ENCODE measurements at regions not wholly inside any gene's neighbourhood (a gene's known extent, or its start where the extent isn't known, plus 50 kb on each side); places are given as distances from the start of the nearest gene placed in this dataset.
A peak's percentile ranks its signal among the peaks of the same experiment; 100 is the strongest.

DNA sequence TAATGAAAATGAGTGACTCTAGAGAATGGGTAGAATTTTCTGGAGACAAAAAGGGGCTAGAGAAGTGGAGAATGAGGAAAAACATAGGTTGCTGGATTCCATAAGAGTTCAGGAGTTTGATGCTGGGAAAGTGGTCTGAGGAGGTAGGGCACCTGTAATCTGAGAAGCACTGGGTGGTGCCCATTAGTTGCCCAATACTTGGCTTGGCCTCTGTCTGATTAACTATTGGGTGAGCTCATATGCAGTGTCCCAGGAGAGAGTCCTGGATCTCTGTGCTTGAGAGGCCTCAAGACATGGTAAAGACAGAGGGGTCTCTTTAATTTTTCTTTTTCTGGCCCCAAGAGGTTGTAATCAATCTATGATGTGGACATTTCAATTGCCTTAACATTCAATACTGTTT lies 390.1 kb downstream of the TDRD3 start:
- no peaks in the 10 kb centered on the region for H3K4me1 ChIP-seq (ENCODE audit: low read depth)
- no peaks in the 10 kb centered on the region for H3K27me3 ChIP-seq
- H3K4me3 ChIP-seq, result no peak overlapping the region
- no peak overlapping the region for H3K27ac ChIP-seq
- H3K36me3 ChIP-seq, result no peaks in the 10 kb centered on the region
- TF ChIP-seq, protein P1, sequence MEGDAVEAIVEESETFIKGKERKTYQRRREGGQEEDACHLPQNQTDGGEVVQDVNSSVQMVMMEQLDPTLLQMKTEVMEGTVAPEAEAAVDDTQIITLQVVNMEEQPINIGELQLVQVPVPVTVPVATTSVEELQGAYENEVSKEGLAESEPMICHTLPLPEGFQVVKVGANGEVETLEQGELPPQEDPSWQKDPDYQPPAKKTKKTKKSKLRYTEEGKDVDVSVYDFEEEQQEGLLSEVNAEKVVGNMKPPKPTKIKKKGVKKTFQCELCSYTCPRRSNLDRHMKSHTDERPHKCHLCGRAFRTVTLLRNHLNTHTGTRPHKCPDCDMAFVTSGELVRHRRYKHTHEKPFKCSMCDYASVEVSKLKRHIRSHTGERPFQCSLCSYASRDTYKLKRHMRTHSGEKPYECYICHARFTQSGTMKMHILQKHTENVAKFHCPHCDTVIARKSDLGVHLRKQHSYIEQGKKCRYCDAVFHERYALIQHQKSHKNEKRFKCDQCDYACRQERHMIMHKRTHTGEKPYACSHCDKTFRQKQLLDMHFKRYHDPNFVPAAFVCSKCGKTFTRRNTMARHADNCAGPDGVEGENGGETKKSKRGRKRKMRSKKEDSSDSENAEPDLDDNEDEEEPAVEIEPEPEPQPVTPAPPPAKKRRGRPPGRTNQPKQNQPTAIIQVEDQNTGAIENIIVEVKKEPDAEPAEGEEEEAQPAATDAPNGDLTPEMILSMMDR (IDR thresholded peaks at IDR 0.05; ENCODE audit: low read depth, low read length), result no peak
- H3K9me3 ChIP-seq (ENCODE audit: low read depth), result no peaks in the 10 kb centered on the region
- DNase-seq (ENCODE audit: low read depth in 1 of 2, low spot score in 1 of 2), result no peak

DNA sequence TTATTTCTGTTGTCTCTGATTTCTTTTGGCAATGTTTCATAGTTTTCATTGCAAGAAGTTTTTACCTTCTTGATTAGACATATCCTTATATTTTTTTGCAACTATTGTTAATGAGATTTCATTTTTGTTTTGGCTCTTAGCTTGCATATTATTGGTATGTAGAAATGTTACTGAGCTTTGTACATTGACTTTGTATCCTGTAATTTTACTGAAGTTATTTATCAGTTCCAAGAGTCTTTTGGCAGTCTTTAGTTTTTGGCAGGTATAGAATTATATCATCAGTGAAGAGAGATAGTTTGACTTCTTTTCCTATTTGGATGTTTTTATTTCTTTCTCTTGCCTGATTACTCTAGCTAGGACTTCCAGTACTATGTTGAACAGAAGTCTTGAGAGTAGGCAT lies 375.7 kb downstream of the TDRD3 start:
- Histone ChIP-seq H3K4me1 (ENCODE audit: low read depth) (no peaks in the 10 kb centered on the region), H3K4me3 (no peak overlapping the region), H3K9me3 (ENCODE audit: low read depth) (no peaks in the 10 kb centered on the region), H3K36me3 (no peaks in the 10 kb centered on the region), H3K27ac (no peak overlapping the region), H3K27me3 (no peaks in the 10 kb centered on the region)
- TF ChIP-seq, protein P1 (IDR thresholded peaks at IDR 0.05; ENCODE audit: low read depth, low read length), result no peak
- DNase-seq (ENCODE audit: low read depth in 1 of 2, low spot score in 1 of 2), result no peak

DNA sequence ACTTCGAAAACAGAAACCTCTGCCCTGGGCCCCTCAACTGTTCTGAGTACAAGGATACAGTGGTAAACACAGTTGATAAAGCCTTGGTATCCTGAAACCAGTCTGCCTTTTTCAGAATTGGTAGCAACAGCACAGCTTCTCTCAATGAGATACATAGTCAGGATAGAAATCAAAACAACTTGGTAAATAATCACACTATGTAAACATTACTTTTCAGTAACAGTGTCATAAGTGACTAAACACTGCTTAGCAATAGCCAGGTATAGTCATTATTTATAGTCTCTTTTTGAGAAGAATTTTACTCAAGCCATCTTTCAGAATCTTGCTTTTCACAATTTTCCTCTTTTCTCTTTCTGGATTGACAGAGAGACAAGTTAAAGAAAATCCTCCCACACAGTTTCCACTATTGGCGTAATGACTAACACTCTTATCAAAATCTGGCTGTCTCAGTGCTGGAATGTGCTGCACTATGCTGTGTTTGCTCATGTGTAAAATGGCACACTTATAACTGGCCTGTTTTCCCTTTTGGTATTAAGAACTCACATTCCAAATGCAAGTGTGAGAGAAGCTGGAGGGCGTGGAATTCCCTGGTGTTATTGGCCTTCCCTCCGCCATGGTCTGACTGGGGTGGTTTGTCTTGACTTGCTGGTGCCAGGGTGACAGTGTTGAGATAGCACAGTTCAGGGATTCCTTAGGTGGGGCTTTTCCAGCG lies 368.8 kb downstream of the TDRD3 start:
- Histone ChIP-seq H3K27me3 (no peaks in the 10 kb centered on the region), H3K4me3 (no peak overlapping the region), H3K9me3 (ENCODE audit: low read depth) (no peaks in the 10 kb centered on the region), H3K4me1 (ENCODE audit: low read depth) (peaks cover 15% of the 10 kb centered on the region), H3K27ac (peak overlapping the region; percentile 90), H3K36me3 (no peaks in the 10 kb centered on the region)
- peak; percentile 53 to 70 for DNase-seq (ENCODE audit: low read depth in 1 of 2, low spot score in 1 of 2)
- TF ChIP-seq, protein P1 (IDR thresholded peaks at IDR 0.05; ENCODE audit: low read depth, low read length), result no peak

DNA sequence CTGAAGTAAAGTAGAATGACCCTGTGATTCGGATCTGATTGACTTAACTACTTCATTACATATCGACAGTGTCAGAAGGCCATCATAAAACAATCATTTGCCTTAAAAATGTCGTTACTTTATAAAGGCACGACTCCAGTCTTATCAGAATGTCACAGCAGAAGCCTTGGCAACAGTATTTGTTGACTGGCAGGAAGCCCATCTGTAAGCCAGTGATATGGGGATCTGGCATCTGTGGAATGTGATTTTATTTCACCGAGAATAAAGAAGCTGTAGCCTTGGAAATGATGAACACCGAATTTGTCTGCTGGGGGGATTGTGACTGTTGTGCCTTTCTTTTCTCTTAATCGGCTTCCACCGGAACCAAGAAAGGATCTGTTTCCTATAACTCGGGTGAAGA lies 362.5 kb downstream of the TDRD3 start:
- DNase-seq (ENCODE audit: low read depth in 1 of 2, low spot score in 1 of 2), result peak; percentile 14 to 19
- H3K4me3 ChIP-seq, result no peak overlapping the region
- no peaks in the 10 kb centered on the region for H3K9me3 ChIP-seq (ENCODE audit: low read depth)
- H3K27me3 ChIP-seq, result no peaks in the 10 kb centered on the region
- no peaks in the 10 kb centered on the region for H3K36me3 ChIP-seq
- H3K4me1 ChIP-seq (ENCODE audit: low read depth), result peaks cover 11% of the 10 kb centered on the region
- TF ChIP-seq, protein P1 (IDR thresholded peaks at IDR 0.05; ENCODE audit: low read depth, low read length), result no peak
- no peak overlapping the region for H3K27ac ChIP-seq

DNA sequence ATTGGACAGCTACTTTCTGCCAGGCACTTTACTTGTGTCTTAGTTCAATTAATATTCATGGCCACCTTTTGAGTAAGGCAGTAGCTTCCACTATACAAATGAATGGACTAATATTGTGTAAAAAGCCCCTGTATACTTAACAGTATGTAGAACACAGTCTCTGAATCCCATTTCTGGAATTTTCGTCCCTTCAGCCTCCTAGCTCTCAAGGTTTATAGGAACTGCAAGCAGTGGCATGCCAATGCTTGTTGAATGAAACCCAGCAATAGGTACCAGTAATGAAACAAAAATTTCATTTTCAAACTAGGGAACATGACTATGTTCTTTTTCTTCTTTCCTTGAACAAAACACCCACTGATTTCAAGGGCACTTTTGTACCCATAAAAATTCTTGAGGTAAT lies 361.6 kb downstream of the TDRD3 start:
- H3K27ac ChIP-seq, result no peak overlapping the region
- no peaks in the 10 kb centered on the region for H3K36me3 ChIP-seq
- DNase-seq (ENCODE audit: low read depth in 1 of 2, low spot score in 1 of 2), result no peak
- H3K4me3 ChIP-seq, result no peak overlapping the region
- peaks cover 11% of the 10 kb centered on the region for H3K4me1 ChIP-seq (ENCODE audit: low read depth)
- no peaks in the 10 kb centered on the region for H3K9me3 ChIP-seq (ENCODE audit: low read depth)
- H3K27me3 ChIP-seq, result no peaks in the 10 kb centered on the region
- TF ChIP-seq, protein P1 (IDR thresholded peaks at IDR 0.05; ENCODE audit: low read depth, low read length), result no peak

All from cardiac muscle cell (in vitro differentiated cells and primary cell).